ENCODE measurements at regions not wholly inside any gene's neighbourhood (a gene's known extent, or its start where the extent isn't known, plus 50 kb on each side); places are given as distances from the start of the nearest gene placed in this dataset.

GRCh38 chr2:18861951-18862350 lies 272.6 kb upstream of the NT5C1B start:
- no peak for DNase-seq

GRCh38 chr2:18860179-18860578 lies 270.8 kb upstream of the NT5C1B start:
- no peak for DNase-seq

- DNase-seq: no peak
Observed at GRCh38 chr2:18856765-18857164, 267.4 kb upstream of the NT5C1B start.

- DNase-seq: no peak
Observed at GRCh38 chr2:18855027-18855426, 265.7 kb upstream of the NT5C1B start.

- no peak for DNase-seq
Observed at GRCh38 chr2:18849841-18850578, 260.6 kb upstream of the NT5C1B start.

- DNase-seq: no peak
Observed at GRCh38 chr2:18848646-18849045, 259.3 kb upstream of the NT5C1B start.

GRCh38 chr2:18845854-18846445 lies 256.6 kb upstream of the NT5C1B start:
- DNase-seq: no peak

- DNase-seq: no peak
Observed at GRCh38 chr2:18842836-18843235, 253.5 kb upstream of the NT5C1B start.

- no peak for DNase-seq
Observed at GRCh38 chr2:18841248-18842150, 252.1 kb upstream of the NT5C1B start.

GRCh38 chr2:18837240-18837639 lies 247.9 kb upstream of the NT5C1B start:
- peak; percentile 55 for DNase-seq

GRCh38 chr2:18836436-18836835 lies 247.1 kb upstream of the NT5C1B start:
- peak; percentile 5 for DNase-seq

- no peak for DNase-seq
Observed at GRCh38 chr2:18835787-18836186, 246.4 kb upstream of the NT5C1B start.

- DNase-seq: no peak
Observed at GRCh38 chr2:18834341-18834740, 245.0 kb upstream of the NT5C1B start.

- DNase-seq: no peak
Observed at GRCh38 chr2:18833941-18834340, 244.6 kb upstream of the NT5C1B start.

GRCh38 chr2:18831916-18832510 lies 242.6 kb upstream of the NT5C1B start:
- no peak for DNase-seq

- DNase-seq: no peak
Observed at GRCh38 chr2:18830962-18831361, 241.6 kb upstream of the NT5C1B start.

GRCh38 chr2:18829976-18830375 lies 240.6 kb upstream of the NT5C1B start:
- no peak for DNase-seq

GRCh38 chr2:18829251-18829902 lies 240.0 kb upstream of the NT5C1B start:
- no peak for DNase-seq

- no peak for DNase-seq
Observed at GRCh38 chr2:18828296-18828695, 238.9 kb upstream of the NT5C1B start.

GRCh38 chr2:18825838-18826237 lies 236.5 kb upstream of the NT5C1B start:
- no peak for DNase-seq

- no peak for DNase-seq
Observed at GRCh38 chr2:18824915-18825314, 235.5 kb upstream of the NT5C1B start.

- DNase-seq: no peak
Observed at GRCh38 chr2:18824325-18824790, 235.0 kb upstream of the NT5C1B start.

- no peak for DNase-seq
Observed at GRCh38 chr2:18821431-18821830, 232.1 kb upstream of the NT5C1B start.

Measured in NCI-H1092 treated with DMSO at 0.1 percent for 48 hours (cell line).